T-helper 2 cell treated with Interferon-gamma antibody and Interleukin-4, amounts not matched to agents 5 μg/mL and 100 μg/mL, for 36 hours (primary cell): ENCODE measurements at regions not wholly inside any gene's neighbourhood (a gene's known extent, or its start where the extent isn't known, plus 50 kb on each side); places are given as distances from the start of the nearest gene placed in this dataset.
A peak's percentile ranks its signal among the peaks of the same experiment; 100 is the strongest.
"Not testable (repeated sequence)": the region's sequence is repeated elsewhere in the genome, so short reads cannot be mapped to it uniquely, and the experiment has no call there.

Source experiments
- DNase-seq: peaks from one replicate; pipeline ENCODE4 v3.0.0; 2021; ENCODE audit warnings: low spot score
- H3K27ac Mint-ChIP-seq: one replicate; pipeline ENCODE4 v1.8.0; 2021; ENCODE audit warnings: mild to moderate bottlenecking, mixed read lengths
- H3K27me3 Mint-ChIP-seq: one replicate; pipeline ENCODE4 v1.8.0; 2021; ENCODE audit warnings: low read depth, mixed read lengths
- H3K36me3 Mint-ChIP-seq: one replicate; pipeline ENCODE4 v1.8.0; 2021; ENCODE audit warnings: low read depth, mixed read lengths
- H3K4me1 Mint-ChIP-seq: one replicate; pipeline ENCODE4 v1.8.0; 2021; ENCODE audit warnings: low read depth, mixed read lengths
- H3K4me3 Mint-ChIP-seq: one replicate; pipeline ENCODE4 v1.8.0; 2022; ENCODE audit warnings: mild to moderate bottlenecking, moderate library complexity, mixed read lengths
- H3K9me3 Mint-ChIP-seq: one replicate; pipeline ENCODE4 v1.8.0; 2021; ENCODE audit warnings: mixed read lengths

- Mint-ChIP-seq H3K4me3 (no peak overlapping the region), H3K27ac (no peak overlapping the region), H3K4me1 (no peaks in the 10 kb centered on the region), H3K36me3 (no peaks in the 10 kb centered on the region), H3K27me3 (peaks cover 4% of the 10 kb centered on the region), H3K9me3 (no peaks in the 10 kb centered on the region)
- DNase-seq, result no peak
Measured at GRCh38 chr10:44004913-44005787, 356.5 kb upstream of the ZNF32 start.

GRCh38 chr10:43998021-43998809 is 349.5 kb upstream of the ZNF32 start:
- Mint-ChIP-seq H3K27me3 (peaks cover 4% of the 10 kb centered on the region), H3K4me3 (no peak overlapping the region), H3K4me1 (no peaks in the 10 kb centered on the region), H3K27ac (no peak overlapping the region), H3K36me3 (no peaks in the 10 kb centered on the region), H3K9me3 (no peaks in the 10 kb centered on the region)
- no peak for DNase-seq

GRCh38 chr10:43997330-43997729 is 348.6 kb upstream of the ZNF32 start:
- no peaks in the 10 kb centered on the region for H3K36me3 Mint-ChIP-seq
- no peak for DNase-seq
- H3K27me3 Mint-ChIP-seq, result peaks cover 4% of the 10 kb centered on the region
- no peak overlapping the region for H3K27ac Mint-ChIP-seq
- H3K4me1 Mint-ChIP-seq, result no peaks in the 10 kb centered on the region
- no peak overlapping the region for H3K4me3 Mint-ChIP-seq
- no peaks in the 10 kb centered on the region for H3K9me3 Mint-ChIP-seq

GRCh38 chr10:43994539-43994938 is 345.9 kb upstream of the ZNF32 start:
- Mint-ChIP-seq H3K4me3 (no peak overlapping the region), H3K4me1 (no peaks in the 10 kb centered on the region), H3K27me3 (no peaks in the 10 kb centered on the region), H3K36me3 (no peaks in the 10 kb centered on the region), H3K9me3 (no peaks in the 10 kb centered on the region), H3K27ac (no peak overlapping the region)
- no peak for DNase-seq

- H3K27ac Mint-ChIP-seq, H3K36me3 Mint-ChIP-seq, H3K4me1 Mint-ChIP-seq, H3K4me3 Mint-ChIP-seq, H3K27me3 Mint-ChIP-seq, DNase-seq, H3K9me3 Mint-ChIP-seq: not testable (repeated sequence)
Measured at GRCh38 chr10:43992816-43993215, 344.1 kb upstream of the ZNF32 start.

GRCh38 chr10:43986374-43986773 is 337.7 kb upstream of the ZNF32 start:
- H3K36me3 Mint-ChIP-seq, result no peaks in the 10 kb centered on the region
- no peak for DNase-seq
- no peak overlapping the region for H3K4me3 Mint-ChIP-seq
- peaks cover 3% of the 10 kb centered on the region for H3K4me1 Mint-ChIP-seq
- H3K9me3 Mint-ChIP-seq, result no peaks in the 10 kb centered on the region
- no peaks in the 10 kb centered on the region for H3K27me3 Mint-ChIP-seq
- H3K27ac Mint-ChIP-seq, result no peak overlapping the region

- H3K9me3 Mint-ChIP-seq, result no peaks in the 10 kb centered on the region
- no peak overlapping the region for H3K27ac Mint-ChIP-seq
- H3K36me3 Mint-ChIP-seq, result no peaks in the 10 kb centered on the region
- H3K4me1 Mint-ChIP-seq, result peaks cover 3% of the 10 kb centered on the region
- H3K27me3 Mint-ChIP-seq, result no peaks in the 10 kb centered on the region
- no peak for DNase-seq
- no peak overlapping the region for H3K4me3 Mint-ChIP-seq
Measured at GRCh38 chr10:43985941-43986340, 337.3 kb upstream of the ZNF32 start.

- Mint-ChIP-seq H3K4me1 (peaks cover 11% of the 10 kb centered on the region), H3K4me3 (no peak overlapping the region), H3K36me3 (no peaks in the 10 kb centered on the region), H3K9me3 (no peaks in the 10 kb centered on the region), H3K27ac (no peak overlapping the region), H3K27me3 (no peaks in the 10 kb centered on the region)
- no peak for DNase-seq
Measured at GRCh38 chr10:43983856-43984271, 335.2 kb upstream of the ZNF32 start.

GRCh38 chr10:43983405-43983804 is 334.7 kb upstream of the ZNF32 start:
- H3K36me3 Mint-ChIP-seq, result no peaks in the 10 kb centered on the region
- peaks cover 11% of the 10 kb centered on the region for H3K4me1 Mint-ChIP-seq
- no peak for DNase-seq
- no peak overlapping the region for H3K4me3 Mint-ChIP-seq
- no peaks in the 10 kb centered on the region for H3K27me3 Mint-ChIP-seq
- no peaks in the 10 kb centered on the region for H3K9me3 Mint-ChIP-seq
- H3K27ac Mint-ChIP-seq, result no peak overlapping the region

- H3K27me3 Mint-ChIP-seq, result no peaks in the 10 kb centered on the region
Measured at GRCh38 chr10:43982250-43982649, 333.6 kb upstream of the ZNF32 start.

GRCh38 chr10:43981696-43982095 is 333.0 kb upstream of the ZNF32 start:
- no peak overlapping the region for H3K4me3 Mint-ChIP-seq
- no peaks in the 10 kb centered on the region for H3K36me3 Mint-ChIP-seq
- H3K27ac Mint-ChIP-seq, result no peak overlapping the region
- H3K9me3 Mint-ChIP-seq, result no peaks in the 10 kb centered on the region
- no peaks in the 10 kb centered on the region for H3K27me3 Mint-ChIP-seq
- H3K4me1 Mint-ChIP-seq, result peaks cover 16% of the 10 kb centered on the region
- DNase-seq, result no peak

More at GRCh38 chr10:43982250-43982649, 333.6 kb upstream of the ZNF32 start:
- H3K4me3 Mint-ChIP-seq, result no peak overlapping the region
- H3K27ac Mint-ChIP-seq, result no peak overlapping the region
- no peaks in the 10 kb centered on the region for H3K9me3 Mint-ChIP-seq
- no peaks in the 10 kb centered on the region for H3K36me3 Mint-ChIP-seq
- DNase-seq, result no peak
- H3K4me1 Mint-ChIP-seq, result peaks cover 16% of the 10 kb centered on the region

GRCh38 chr10:43981232-43981631 is 332.6 kb upstream of the ZNF32 start:
- no peak for DNase-seq
- H3K27ac Mint-ChIP-seq, result no peak overlapping the region
- H3K9me3 Mint-ChIP-seq, result no peaks in the 10 kb centered on the region
- H3K36me3 Mint-ChIP-seq, result no peaks in the 10 kb centered on the region
- peaks cover 16% of the 10 kb centered on the region for H3K4me1 Mint-ChIP-seq
- peaks cover 3% of the 10 kb centered on the region for H3K27me3 Mint-ChIP-seq
- H3K4me3 Mint-ChIP-seq, result no peak overlapping the region

GRCh38 chr10:43980715-43981114 is 332.0 kb upstream of the ZNF32 start:
- peak overlapping the region; percentile 52 for H3K27ac Mint-ChIP-seq
- peak overlapping the region; percentile 33 for H3K4me3 Mint-ChIP-seq
- H3K9me3 Mint-ChIP-seq, result no peaks in the 10 kb centered on the region
- no peaks in the 10 kb centered on the region for H3K36me3 Mint-ChIP-seq
- DNase-seq, result no peak
- H3K4me1 Mint-ChIP-seq, result peaks cover 16% of the 10 kb centered on the region
- peaks cover 4% of the 10 kb centered on the region for H3K27me3 Mint-ChIP-seq

- H3K4me3 Mint-ChIP-seq, result peak overlapping the region; percentile 33
- no peak for DNase-seq
- H3K36me3 Mint-ChIP-seq, result no peaks in the 10 kb centered on the region
- H3K4me1 Mint-ChIP-seq, result peaks cover 16% of the 10 kb centered on the region
- peak overlapping the region; percentile 52 for H3K27ac Mint-ChIP-seq
- no peaks in the 10 kb centered on the region for H3K9me3 Mint-ChIP-seq
- peaks cover 4% of the 10 kb centered on the region for H3K27me3 Mint-ChIP-seq
Measured at GRCh38 chr10:43980313-43980712, 331.6 kb upstream of the ZNF32 start.
